ENCODE measurements at regions not wholly inside any gene's neighbourhood (a gene's known extent, or its start where the extent isn't known, plus 50 kb on each side); places are given as distances from the start of the nearest gene placed in this dataset.

GRCh38 chr2:107285621-107286299, 399.8 kb upstream of the ST6GAL2 start:
- no peaks in the 10 kb centered on the region for H3K4me1 ChIP-seq (ENCODE audit: insufficient read depth, low read length, poor library complexity, severe bottlenecking)
- no peaks in the 10 kb centered on the region for H3K9me3 ChIP-seq (ENCODE audit: low read length)
- H2AFZ ChIP-seq (ENCODE audit: low read length) = no peak overlapping the region
- ChIA-PET POLR2A (no interaction called here), CTCF (ENCODE audit: unreplicated experiment) (no interaction called here)
- H3K9me2 ChIP-seq (ENCODE audit: insufficient read depth, low read length) = no peaks in the 10 kb centered on the region
- no peak overlapping the region for H3K27ac ChIP-seq (ENCODE audit: low read depth, low read length, poor library complexity, severe bottlenecking)
- TF ChIP-seq EZH2phosphoT487 (IDR thresholded peaks at IDR 0.05; ENCODE audit: borderline replicate concordance, low read depth, low read length) (no peak), CTCF (conservative IDR thresholded peaks at IDR 0.05; ENCODE audit: low read length) (no peak)
- H3K4me2 ChIP-seq (ENCODE audit: low read length) = no peak overlapping the region
- no peak for DNase-seq (ENCODE audit: low spot score)
- no peaks in the 10 kb centered on the region for H3K79me2 ChIP-seq (ENCODE audit: insufficient read depth, low read depth, low read length)
- no peaks in the 10 kb centered on the region for H4K20me1 ChIP-seq (ENCODE audit: insufficient read depth, low read length)
- intact Hi-C loops (cut with micrococcal nuclease; ENCODE audit: unreplicated experiment) = no loop called here
- H3K4me3 ChIP-seq (ENCODE audit: low read depth, low read length, poor library complexity, severe bottlenecking) = no peak overlapping the region
- BruUV-seq (replicated peaks) = no TSS peak
- no peaks in the 10 kb centered on the region for H3K36me3 ChIP-seq (ENCODE audit: insufficient read depth, low read length)

GRCh38 chr2:107290041-107290440, 404.1 kb upstream of the ST6GAL2 start:
- H3K9me2 ChIP-seq (ENCODE audit: insufficient read depth, low read length) = no peaks in the 10 kb centered on the region
- no peaks in the 10 kb centered on the region for H3K4me1 ChIP-seq (ENCODE audit: insufficient read depth, low read length, poor library complexity, severe bottlenecking)
- H3K36me3 ChIP-seq (ENCODE audit: insufficient read depth, low read length) = no peaks in the 10 kb centered on the region
- DNase-seq (ENCODE audit: low spot score) = no peak
- intact Hi-C loops (cut with micrococcal nuclease; ENCODE audit: unreplicated experiment) = no loop called here
- CTCF ChIA-PET (ENCODE audit: unreplicated experiment) = no interaction called here
- H4K20me1 ChIP-seq (ENCODE audit: insufficient read depth, low read length) = no peaks in the 10 kb centered on the region
- POLR2A ChIA-PET = no interaction called here
- H3K9me3 ChIP-seq (ENCODE audit: low read length) = no peaks in the 10 kb centered on the region
- no peaks in the 10 kb centered on the region for H3K79me2 ChIP-seq (ENCODE audit: insufficient read depth, low read depth, low read length)
- H3K4me3 ChIP-seq (ENCODE audit: low read depth, low read length, poor library complexity, severe bottlenecking) = no peak overlapping the region
- H2AFZ ChIP-seq (ENCODE audit: low read length) = no peak overlapping the region
- no TSS peak for BruUV-seq (replicated peaks)
- no peak overlapping the region for H3K4me2 ChIP-seq (ENCODE audit: low read length)
- TF ChIP-seq CTCF (conservative IDR thresholded peaks at IDR 0.05; ENCODE audit: low read length) = no peak
- TF ChIP-seq EZH2phosphoT487 (IDR thresholded peaks at IDR 0.05; ENCODE audit: borderline replicate concordance, low read depth, low read length) = no peak
- no peak overlapping the region for H3K27ac ChIP-seq (ENCODE audit: low read depth, low read length, poor library complexity, severe bottlenecking)

GRCh38 chr2:107303964-107304363, 418.0 kb upstream of the ST6GAL2 start:
- Histone ChIP-seq H3K79me2 (ENCODE audit: insufficient read depth, low read depth, low read length) (no peaks in the 10 kb centered on the region), H3K9me2 (ENCODE audit: insufficient read depth, low read length) (no peaks in the 10 kb centered on the region), H3K4me1 (ENCODE audit: insufficient read depth, low read length, poor library complexity, severe bottlenecking) (no peaks in the 10 kb centered on the region), H3K9me3 (ENCODE audit: low read length) (no peaks in the 10 kb centered on the region), H2AFZ (ENCODE audit: low read length) (no peak overlapping the region), H3K36me3 (ENCODE audit: insufficient read depth, low read length) (no peaks in the 10 kb centered on the region), H3K4me2 (ENCODE audit: low read length) (no peak overlapping the region), H4K20me1 (ENCODE audit: insufficient read depth, low read length) (no peaks in the 10 kb centered on the region; the same call in 1 of the 2 replicates), H3K27ac (ENCODE audit: low read depth, low read length, poor library complexity, severe bottlenecking) (no peak overlapping the region), H3K4me3 (ENCODE audit: low read depth, low read length, poor library complexity, severe bottlenecking) (no peak overlapping the region)
- no TSS peak for BruUV-seq (replicated peaks)
- intact Hi-C loops (cut with micrococcal nuclease; ENCODE audit: unreplicated experiment) = no loop called here
- POLR2A ChIA-PET = no interaction called here
- no peak for DNase-seq (ENCODE audit: low spot score)
- no peak for TF ChIP-seq CTCF (conservative IDR thresholded peaks at IDR 0.05; ENCODE audit: low read length)
- TF ChIP-seq EZH2phosphoT487 (IDR thresholded peaks at IDR 0.05; ENCODE audit: borderline replicate concordance, low read depth, low read length) = no peak
- CTCF ChIA-PET (ENCODE audit: unreplicated experiment) = no interaction called here
